GM21786 (cell line): ENCODE measurements at regions not wholly inside any gene's neighbourhood (a gene's known extent, or its start where the extent isn't known, plus 50 kb on each side); places are given as distances from the start of the nearest gene placed in this dataset.

Experiments used
- ATAC-seq: cut with Tn5 transposase; IDR thresholded peaks from one replicate; pipeline ENCODE4 v1.9.1; 2021; ENCODE audit not compliant: unreplicated experiment

DNA sequence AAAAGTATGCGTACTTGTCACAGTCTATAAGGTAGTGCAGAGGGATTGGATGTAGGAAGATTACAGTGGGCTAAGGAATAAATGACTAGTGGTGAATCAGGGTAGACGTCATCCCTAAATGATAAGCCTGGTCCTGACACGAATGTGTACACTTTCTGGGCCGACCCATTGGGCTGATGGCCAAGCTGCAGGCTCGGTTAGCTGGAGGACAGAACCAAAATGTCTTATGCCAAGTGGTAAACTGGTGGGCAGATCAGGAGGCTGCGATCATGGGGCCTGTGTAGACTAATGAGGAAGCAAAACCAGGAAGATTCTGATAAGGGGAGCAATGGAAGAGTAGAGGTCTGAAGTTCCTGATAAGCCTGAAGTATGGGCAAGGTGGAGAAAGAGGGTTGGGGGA lies 272.8 kb upstream of the GATB start:
- ATAC-seq: no peak

GRCh38 chr4:152032722-152033131 lies 271.9 kb upstream of the GATB start:
- ATAC-seq: no peak

- ATAC-seq: no peak
Observed at GRCh38 chr4:152029631-152030030, 268.8 kb upstream of the GATB start.

GRCh38 chr4:152028131-152028530 lies 267.3 kb upstream of the GATB start:
- no peak for ATAC-seq

GRCh38 chr4:152024881-152025280 lies 264.1 kb upstream of the GATB start:
- no peak for ATAC-seq

DNA sequence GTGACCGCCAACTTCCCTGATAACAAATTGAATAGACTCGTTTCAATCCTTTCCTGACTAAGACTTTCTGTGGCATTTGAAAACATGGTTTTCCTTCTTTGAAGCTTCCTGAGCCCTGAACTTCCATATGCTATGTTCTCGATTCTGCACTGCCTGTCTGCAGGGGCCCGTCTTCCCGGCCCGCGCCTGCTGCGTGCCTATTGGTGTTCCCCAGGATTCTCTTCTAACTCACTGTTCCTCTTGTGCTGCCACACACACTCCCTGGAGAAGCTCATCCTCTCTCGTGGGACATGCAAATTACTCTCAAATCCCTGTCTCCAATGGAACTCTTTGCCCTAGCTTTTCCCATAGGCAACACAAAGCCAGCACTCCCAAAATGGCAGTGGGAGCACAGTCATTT lies 262.9 kb upstream of the GATB start:
- no peak for ATAC-seq

GRCh38 chr4:152022543-152022942 lies 261.7 kb upstream of the GATB start:
- ATAC-seq: no peak

GRCh38 chr4:152021788-152022438 lies 261.1 kb upstream of the GATB start:
- no peak for ATAC-seq

GRCh38 chr4:152020073-152020472 lies 259.3 kb upstream of the GATB start:
- no peak for ATAC-seq

DNA sequence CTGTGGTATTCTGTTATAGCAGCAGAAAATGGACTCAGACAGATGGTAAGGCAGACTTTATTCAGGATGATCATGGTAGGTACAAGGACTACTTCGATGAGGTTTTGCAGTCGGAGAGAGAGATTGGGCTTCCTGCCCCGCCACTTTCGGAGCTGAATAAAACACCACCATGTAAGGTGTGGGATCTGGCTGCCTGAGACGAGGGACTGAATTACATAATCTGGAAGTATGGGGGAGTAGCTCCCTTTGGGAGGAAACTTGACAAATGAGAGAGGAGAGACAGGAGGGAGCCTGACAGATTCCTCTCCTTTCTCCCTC lies 255.5 kb upstream of the GATB start:
- ATAC-seq: no peak

DNA sequence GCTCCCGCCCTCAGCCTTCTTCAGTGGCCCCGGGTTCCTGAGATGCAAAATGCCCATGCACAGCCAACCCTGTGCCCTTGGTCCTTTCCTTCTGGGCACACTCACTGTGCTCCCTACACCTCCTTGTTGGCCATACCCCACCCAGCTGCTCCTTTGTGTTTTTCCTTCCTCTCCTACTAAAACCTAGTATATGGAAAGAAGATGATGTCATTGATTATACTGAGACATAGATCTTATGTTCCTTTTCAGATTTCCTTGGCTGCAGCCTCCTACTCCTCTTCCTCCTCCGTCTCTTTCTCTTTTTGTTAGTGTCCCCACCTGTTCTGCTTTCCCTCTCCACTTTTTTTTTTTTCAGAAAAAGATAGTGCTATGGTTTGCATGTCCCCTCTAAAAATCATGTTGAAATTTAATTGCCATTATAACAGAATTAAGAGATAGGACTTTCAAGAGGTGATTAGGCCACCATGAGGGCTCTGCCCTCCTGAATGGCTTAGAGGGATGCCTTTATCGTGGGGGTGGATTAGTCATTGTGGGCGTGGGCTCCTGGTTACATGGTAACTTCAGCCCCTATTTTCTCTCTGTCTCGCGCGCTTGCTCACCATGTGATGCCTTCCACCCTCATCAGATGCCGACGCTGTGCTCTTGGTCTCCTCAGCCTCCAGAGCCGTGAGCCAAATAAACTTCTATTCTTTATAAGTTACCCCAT lies 254.9 kb upstream of the GATB start:
- no peak for ATAC-seq

- ATAC-seq: peak; percentile 96
Observed at GRCh38 chr4:152014280-152014679, 253.5 kb upstream of the GATB start.

GRCh38 chr4:152011469-152011868 lies 250.7 kb upstream of the GATB start:
- ATAC-seq: no peak

GRCh38 chr4:152010710-152011079 lies 249.9 kb upstream of the GATB start:
- ATAC-seq: no peak

DNA sequence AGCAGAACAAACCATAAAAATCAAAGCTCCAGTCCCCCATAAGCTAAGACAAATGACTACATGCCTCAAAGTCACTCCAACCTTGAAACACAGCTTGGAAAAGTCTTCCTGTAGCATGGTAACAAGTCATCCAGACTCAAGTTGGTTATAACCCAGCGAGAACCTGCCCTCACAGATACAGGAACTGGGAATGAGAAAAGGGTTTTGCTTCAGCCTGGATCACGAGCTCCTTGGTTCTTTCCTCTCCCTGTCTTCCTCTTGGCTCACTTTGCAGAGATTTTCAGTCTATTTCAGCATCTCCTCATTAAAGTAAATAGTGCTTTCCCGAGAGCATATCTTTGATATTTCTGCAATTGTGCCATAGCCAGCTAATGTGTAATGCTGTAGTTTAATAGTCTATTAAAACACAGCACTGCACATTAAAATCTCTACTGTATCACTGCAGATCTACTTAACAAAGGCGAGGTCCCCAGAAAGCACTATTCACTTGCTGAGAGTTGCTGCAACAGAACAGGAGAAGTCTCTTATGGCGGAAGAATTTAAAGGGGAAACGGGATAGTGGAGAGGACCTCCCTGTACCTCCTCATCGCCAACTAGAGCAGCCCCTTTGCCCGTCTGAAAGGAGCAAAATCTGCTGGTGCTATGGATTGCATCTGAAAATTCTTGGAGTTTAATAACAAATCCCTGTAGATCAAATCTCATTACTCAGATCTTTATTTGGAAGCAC lies 249.3 kb upstream of the GATB start:
- ATAC-seq: no peak

GRCh38 chr4:152009031-152009670 lies 248.3 kb upstream of the GATB start:
- ATAC-seq: no peak

DNA sequence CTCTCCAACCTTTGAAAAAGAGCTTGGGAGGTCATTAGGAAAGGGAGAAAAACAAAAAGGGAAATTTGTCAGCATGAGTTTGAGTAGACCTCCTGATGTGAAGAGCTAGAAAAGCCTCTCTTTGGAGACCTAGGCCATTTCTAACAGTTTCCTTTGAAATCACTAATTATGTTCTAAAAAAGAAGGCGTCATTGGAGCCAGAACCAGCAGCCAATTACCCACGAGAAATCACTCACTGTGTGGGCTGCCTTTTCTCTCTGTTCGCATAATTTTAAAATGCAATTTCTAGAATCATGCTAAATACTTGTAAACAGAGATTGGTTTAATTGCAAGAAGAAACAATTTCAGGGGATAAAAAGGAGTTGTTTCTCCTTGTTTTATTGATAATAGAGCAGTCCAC lies 246.3 kb upstream of the GATB start:
- no peak for ATAC-seq

GRCh38 chr4:152004801-152005200 lies 244.0 kb upstream of the GATB start:
- ATAC-seq: no peak

GRCh38 chr4:152000518-152000917 lies 239.7 kb upstream of the GATB start:
- ATAC-seq: no peak

GRCh38 chr4:151998723-151999122 lies 237.9 kb upstream of the GATB start:
- ATAC-seq: no peak

DNA sequence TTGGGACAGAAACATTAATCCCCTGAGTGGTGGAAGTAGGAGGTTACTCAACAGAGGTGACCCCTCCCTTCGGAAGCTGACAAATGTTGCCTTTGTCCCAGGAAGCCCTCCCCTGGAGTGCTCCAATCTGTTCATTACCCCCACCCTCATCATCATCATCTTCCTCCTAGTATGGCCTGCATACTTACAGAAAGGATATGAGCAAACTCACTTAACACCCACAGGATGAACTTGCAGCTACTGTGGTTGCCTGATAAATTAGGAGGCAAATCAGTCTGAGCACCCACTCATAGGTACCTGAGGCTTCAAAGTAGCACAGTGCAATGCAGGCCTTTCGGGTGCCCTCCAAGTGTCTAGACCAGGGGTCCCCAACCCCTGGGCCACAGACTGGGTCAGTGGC lies 236.7 kb upstream of the GATB start:
- ATAC-seq: no peak

GRCh38 chr4:151994429-151994828 lies 233.6 kb upstream of the GATB start:
- ATAC-seq: no peak
